HG03342 (cell line): ENCODE measurements at regions not wholly inside any gene's neighbourhood (a gene's known extent, or its start where the extent isn't known, plus 50 kb on each side); places are given as distances from the start of the nearest gene placed in this dataset.
"Not testable (repeated sequence)": the region's sequence is repeated elsewhere in the genome, so short reads cannot be mapped to it uniquely, and the experiment has no call there.

Source experiments
- ATAC-seq: cut with Tn5 transposase; IDR thresholded peaks from one replicate; pipeline ENCODE4 v1.9.1; 2021; ENCODE audit warnings: mild to moderate bottlenecking, moderate library complexity; ENCODE audit not compliant: unreplicated experiment

GRCh38 chr1:185681034-185681633, 53.1 kb upstream of the HMCN1 start:
- peak; percentile 61 for ATAC-seq

- ATAC-seq, result peak; percentile 54
Observed at GRCh38 chr1:185680453-185680852, 53.7 kb upstream of the HMCN1 start.

GRCh38 chr1:185679220-185679619, 55.0 kb upstream of the HMCN1 start:
- no peak for ATAC-seq

- no peak for ATAC-seq
Observed at GRCh38 chr1:185676969-185677368, 57.2 kb upstream of the HMCN1 start.

GRCh38 chr1:185674201-185674600, 60.0 kb upstream of the HMCN1 start:
- peak; percentile 72 for ATAC-seq

GRCh38 chr1:185672719-185673360, 61.4 kb upstream of the HMCN1 start:
- no peak for ATAC-seq

- ATAC-seq, result no peak
Observed at GRCh38 chr1:185670187-185670627, 64.0 kb upstream of the HMCN1 start.

GRCh38 chr1:185668013-185668412, 66.2 kb upstream of the HMCN1 start:
- no peak for ATAC-seq

- no peak for ATAC-seq
Observed at GRCh38 chr1:185666582-185666981, 67.6 kb upstream of the HMCN1 start.

- ATAC-seq, result no peak
Observed at GRCh38 chr1:185663771-185664296, 70.4 kb upstream of the HMCN1 start.

GRCh38 chr1:185663332-185663731, 70.9 kb upstream of the HMCN1 start:
- ATAC-seq, result no peak

- no peak for ATAC-seq
Observed at GRCh38 chr1:185661971-185662370, 72.2 kb upstream of the HMCN1 start.

- ATAC-seq, result no peak
Observed at GRCh38 chr1:185656663-185657062, 77.5 kb upstream of the HMCN1 start.

- ATAC-seq, result no peak
Observed at GRCh38 chr1:185654952-185655314, 79.3 kb upstream of the HMCN1 start.

GRCh38 chr1:185654199-185654951, 79.8 kb upstream of the HMCN1 start:
- ATAC-seq, result no peak

- no peak for ATAC-seq
Observed at GRCh38 chr1:185653615-185654014, 80.6 kb upstream of the HMCN1 start.

GRCh38 chr1:185652348-185652747, 81.8 kb upstream of the HMCN1 start:
- no peak for ATAC-seq

GRCh38 chr1:185650602-185651230, 83.5 kb upstream of the HMCN1 start:
- ATAC-seq, result no peak

- no peak for ATAC-seq
Observed at GRCh38 chr1:185648858-185649589, 85.2 kb upstream of the HMCN1 start.

GRCh38 chr1:185647597-185648267, 86.5 kb upstream of the HMCN1 start:
- ATAC-seq, result not testable (repeated sequence)
